ENCODE measurements at regions not wholly inside any gene's neighbourhood (a gene's known extent, or its start where the extent isn't known, plus 50 kb on each side); places are given as distances from the start of the nearest gene placed in this dataset.
"Not testable (repeated sequence)": the region's sequence is repeated elsewhere in the genome, so short reads cannot be mapped to it uniquely, and the experiment has no call there.

- DNase-seq: no peak
Measured at GRCh38 chr6:19571176-19571575, 266.0 kb upstream of the ID4 start.

- DNase-seq: no peak
Measured at GRCh38 chr6:19578481-19578880, 258.7 kb upstream of the ID4 start.

DNA sequence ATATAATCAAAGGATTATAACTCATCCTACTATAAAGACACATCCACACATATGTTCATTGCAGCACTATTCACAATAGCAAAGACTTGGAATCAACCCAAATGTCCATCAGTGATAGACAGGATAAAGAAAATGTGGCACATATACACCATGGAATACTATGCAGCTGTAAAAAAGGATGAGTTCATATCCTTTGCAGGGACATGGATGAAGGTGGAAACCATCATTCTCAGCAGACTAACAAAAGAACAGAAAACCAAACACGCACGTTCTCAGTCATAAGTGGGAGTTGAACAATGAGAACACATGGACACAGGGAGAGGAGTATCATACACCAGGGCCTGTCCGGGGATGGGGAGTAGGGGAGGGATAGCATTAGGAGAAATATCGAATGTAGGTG is 253.0 kb upstream of the ID4 start:
- DNase-seq: not testable (repeated sequence)

GRCh38 chr6:19587238-19587942 is 249.8 kb upstream of the ID4 start:
- no peak for DNase-seq

GRCh38 chr6:19590501-19591131 is 246.6 kb upstream of the ID4 start:
- no peak for DNase-seq

GRCh38 chr6:19597809-19598320 is 239.3 kb upstream of the ID4 start:
- no peak for DNase-seq

GRCh38 chr6:19599796-19600464 is 237.2 kb upstream of the ID4 start:
- DNase-seq: no peak

GRCh38 chr6:19602434-19603013 is 234.6 kb upstream of the ID4 start:
- no peak for DNase-seq

DNA sequence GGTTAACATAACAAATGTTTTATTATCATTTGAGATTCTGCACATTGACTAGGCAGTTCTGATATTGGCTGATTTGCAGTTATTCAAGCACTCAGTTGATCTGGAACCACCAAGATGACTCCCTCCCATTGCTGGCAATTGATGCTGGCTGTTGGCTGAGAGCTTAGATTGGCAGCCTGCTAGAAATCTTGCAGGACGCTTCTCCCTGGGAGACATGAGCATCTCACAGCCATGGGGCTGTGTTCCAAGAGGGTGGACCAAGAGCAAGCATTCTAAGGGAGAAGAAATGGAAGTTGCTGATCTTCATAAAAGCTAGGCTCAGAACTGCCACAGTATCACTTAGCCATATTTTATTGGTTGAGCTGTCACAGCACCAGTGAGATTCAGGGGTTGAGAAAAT is 233.4 kb upstream of the ID4 start:
- DNase-seq: no peak

GRCh38 chr6:19605624-19606023 is 231.5 kb upstream of the ID4 start:
- DNase-seq: no peak

DNA sequence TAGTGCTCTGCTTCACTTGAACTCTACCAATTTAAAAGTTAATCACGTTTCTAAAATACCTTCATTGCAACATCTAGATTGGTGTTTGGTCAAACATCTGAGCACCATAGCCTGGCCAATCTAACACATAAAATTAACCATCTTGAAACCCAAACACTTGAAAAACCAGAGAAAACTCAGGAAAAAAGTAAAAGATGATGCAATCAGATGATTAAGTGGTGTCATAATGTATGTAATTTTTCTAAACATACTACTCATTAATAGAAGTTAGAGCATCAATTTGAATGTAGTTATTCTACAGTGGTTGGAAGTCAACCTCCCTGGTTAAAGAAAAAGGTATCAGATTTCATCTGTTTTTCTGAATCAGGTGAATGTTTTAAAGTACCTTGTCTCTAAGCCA is 228.6 kb upstream of the ID4 start:
- no peak for DNase-seq

- no peak for DNase-seq
Measured at GRCh38 chr6:19609972-19610641, 227.1 kb upstream of the ID4 start.

DNA sequence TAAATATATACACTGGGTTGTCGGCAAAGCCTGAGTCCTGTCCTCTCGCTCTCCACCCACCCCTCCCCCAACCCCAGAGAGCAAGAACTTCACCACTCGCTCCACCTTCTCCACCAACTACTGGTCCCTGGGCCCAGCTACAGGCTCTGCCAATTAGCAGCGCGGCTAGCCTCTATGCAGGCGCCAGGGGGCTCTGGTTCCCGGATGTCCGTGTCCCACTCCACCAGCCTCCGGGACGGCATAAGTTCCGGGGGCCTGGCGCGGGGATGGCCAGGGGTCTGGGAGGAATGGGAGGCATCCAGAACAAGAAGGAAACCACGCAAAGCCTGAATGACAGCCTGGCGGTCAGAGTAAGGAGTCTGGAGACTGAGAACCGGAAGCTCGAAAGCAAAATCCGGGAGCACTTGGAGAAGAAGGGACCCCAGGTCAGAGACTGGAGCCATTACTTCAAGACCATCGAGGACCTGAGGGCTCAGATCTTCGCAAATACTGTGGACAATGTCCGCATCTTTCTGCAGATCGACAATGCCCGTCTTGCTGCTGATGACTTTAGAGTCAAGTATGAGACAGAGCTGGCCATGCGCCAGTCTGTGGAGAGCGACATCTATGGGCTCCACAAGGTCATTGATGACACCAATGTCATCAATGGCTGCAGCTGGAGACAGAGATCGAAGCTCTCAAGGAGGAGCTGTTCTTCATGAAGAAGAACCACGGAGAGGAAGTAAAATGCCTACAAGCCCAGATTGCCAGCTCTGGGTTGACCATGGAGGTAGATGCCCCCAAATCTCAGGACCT is 224.3 kb upstream of the ID4 start:
- DNase-seq: not testable (repeated sequence)

GRCh38 chr6:19613678-19614077 is 223.5 kb upstream of the ID4 start:
- no peak for DNase-seq

- no peak for DNase-seq
Measured at GRCh38 chr6:19616022-19616421, 221.1 kb upstream of the ID4 start.

DNA sequence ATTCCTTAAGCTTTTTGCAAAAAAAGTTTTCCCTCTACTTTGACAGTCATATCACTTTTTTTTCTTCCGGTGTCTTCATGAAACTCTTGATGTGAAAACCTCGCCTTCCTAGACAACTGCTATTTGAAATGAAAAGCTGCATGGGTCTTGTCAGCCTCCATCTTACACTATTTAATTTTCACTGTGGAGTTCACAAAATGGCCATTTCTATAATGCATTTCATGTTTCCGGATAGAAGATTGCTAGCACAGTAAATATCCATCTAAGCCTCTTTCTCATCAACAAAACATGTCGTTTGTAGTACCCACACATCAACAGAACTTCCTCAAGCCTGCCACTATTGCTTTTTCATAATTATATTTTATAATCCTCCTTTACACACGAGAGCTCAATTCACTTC is 204.9 kb upstream of the ID4 start:
- DNase-seq: no peak

GRCh38 chr6:19632786-19633185 is 204.4 kb upstream of the ID4 start:
- DNase-seq: no peak

DNA sequence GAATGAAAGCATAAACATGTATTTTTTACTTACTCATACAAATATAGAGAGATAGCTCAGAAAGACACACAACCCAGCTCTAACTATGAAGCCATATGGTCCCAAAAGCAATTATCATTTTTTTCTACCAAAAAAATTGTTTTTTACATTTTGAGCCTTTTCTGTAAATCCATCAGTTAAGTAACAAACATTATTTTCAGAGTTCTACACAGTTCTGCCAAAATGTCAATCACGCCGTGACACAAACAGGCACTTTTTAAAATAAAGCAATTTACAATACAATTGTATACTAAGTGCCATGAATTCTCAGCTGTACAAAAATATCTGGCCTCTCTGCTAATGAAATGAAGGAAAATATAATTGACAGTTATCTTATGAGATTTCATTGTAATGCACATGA is 201.4 kb upstream of the ID4 start:
- DNase-seq: no peak

- no peak for DNase-seq
Measured at GRCh38 chr6:19637010-19637409, 200.2 kb upstream of the ID4 start.

GRCh38 chr6:19638931-19639330 is 198.2 kb upstream of the ID4 start:
- no peak for DNase-seq

DNA sequence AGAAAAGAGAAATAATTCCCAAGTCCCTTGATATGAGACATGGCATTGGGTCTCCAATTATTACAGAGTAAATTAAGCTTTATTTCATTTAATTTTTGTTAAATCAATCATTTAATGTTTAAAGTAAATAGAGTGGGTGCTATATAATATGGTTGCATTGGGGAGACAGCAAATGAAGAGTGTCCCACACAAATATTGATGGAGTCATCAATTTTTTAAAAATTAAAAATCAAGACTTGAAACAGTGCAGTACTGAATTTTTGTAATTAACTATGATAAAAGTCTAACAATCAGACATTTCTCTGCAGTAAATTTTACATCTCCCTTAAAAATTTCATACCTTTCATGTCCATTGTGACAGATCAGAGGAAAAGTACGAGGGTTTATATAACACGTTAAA is 193.9 kb upstream of the ID4 start:
- no peak for DNase-seq

- no peak for DNase-seq
Measured at GRCh38 chr6:19643713-19644112, 193.5 kb upstream of the ID4 start.
